SK-N-SH treated with all-trans-retinoic acid at 6 μM for 48 hours (cell line): ENCODE measurements at regions not wholly inside any gene's neighbourhood (a gene's known extent, or its start where the extent isn't known, plus 50 kb on each side); places are given as distances from the start of the nearest gene placed in this dataset.

Experiments
- OSR1 ChIP-seq: fragments of 250-450 bp; sonication (Bioruptor Pico); IDR thresholded peaks from 2 replicates; pipeline ENCODE4 v1.8.0; 2022; ENCODE audit warnings: moderate library complexity, mild to moderate bottlenecking, inconsistent platforms
- SNAI2 ChIP-seq: fragments of 250-450 bp; sonication (Bioruptor Pico); IDR thresholded peaks from 2 replicates; pipeline ENCODE4 v1.5.0; 2020; ENCODE audit warnings: mild to moderate bottlenecking, moderate library complexity
- ZFP3 ChIP-seq: fragments of 250-450 bp; sonication (Bioruptor Pico); IDR thresholded peaks from 2 replicates; pipeline ENCODE4 v1.5.0; 2020; ENCODE audit warnings: mild to moderate bottlenecking, moderate library complexity

DNA sequence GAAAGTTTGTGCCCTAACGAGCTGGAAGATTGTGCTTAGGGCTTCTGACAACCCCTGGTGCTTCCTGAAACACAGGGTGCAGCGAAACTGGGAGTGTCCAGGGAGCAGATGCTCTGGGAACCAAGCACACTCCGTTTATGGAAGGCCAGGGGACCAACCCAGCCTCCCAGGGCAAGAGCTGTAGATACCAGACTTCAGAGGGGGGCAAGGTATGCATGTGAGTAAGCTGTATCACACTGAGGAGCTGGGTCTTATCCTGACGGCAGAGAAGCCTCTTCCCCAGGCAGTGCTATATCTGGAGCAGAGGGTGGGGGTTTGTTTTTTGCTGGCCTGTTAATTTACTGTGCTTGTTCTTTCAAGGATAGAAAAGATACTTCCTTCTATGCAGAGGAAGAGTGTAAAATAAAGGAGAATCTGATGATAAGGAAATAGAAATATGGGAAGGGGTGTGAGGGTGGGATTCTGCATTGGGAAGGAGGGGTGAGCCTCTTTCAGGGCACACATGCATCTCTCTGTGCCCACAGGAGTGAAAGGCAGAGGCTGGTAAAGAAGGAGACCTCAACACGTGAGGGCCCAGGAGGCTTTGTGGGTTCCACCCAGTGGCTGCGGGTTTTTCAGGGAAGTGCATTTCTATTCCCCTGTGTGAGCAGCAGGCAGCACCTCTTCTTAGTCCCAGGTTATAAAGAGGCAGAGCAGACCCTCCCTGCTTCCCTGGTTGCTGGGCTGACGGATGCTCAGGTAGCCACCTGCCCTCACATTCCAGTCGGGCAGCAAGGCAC, 314.1 kb downstream of the TCERG1L start:
- TF ChIP-seq SNAI2 (no peak), ZFP3 (CRISPR knock-in tag) (no peak), OSR1 (CRISPR knock-in tag) (no peak)
